ENCODE measurements at regions not wholly inside any gene's neighbourhood (a gene's known extent, or its start where the extent isn't known, plus 50 kb on each side); places are given as distances from the start of the nearest gene placed in this dataset.

GRCh38 chr12:32051511-32052211, 55.0 kb upstream of the BICD1 start (continued):
- TF ChIP-seq PRDM2 (tag by site-specific recombination; IDR thresholded peaks at IDR 0.05; ENCODE audit: borderline replicate concordance) (no peak), ZNF777 (tag by site-specific recombination; IDR thresholded peaks at IDR 0.05; ENCODE audit: borderline replicate concordance) (no peak), ZNF501 (tag by site-specific recombination; IDR thresholded peaks at IDR 0.05) (no peak), ZNF138 (tag by site-specific recombination; IDR thresholded peaks at IDR 0.05; ENCODE audit: borderline replicate concordance) (no peak), ZNF280C (tag by site-specific recombination; IDR thresholded peaks at IDR 0.05) (no peak), TSHZ1 (tag by site-specific recombination; IDR thresholded peaks at IDR 0.05; ENCODE audit: borderline replicate concordance) (0 out of 2 replicates have a peak, but pooled peaks have one; percentile 25), ZNF610 (tag by site-specific recombination; IDR thresholded peaks at IDR 0.05; ENCODE audit: borderline replicate concordance) (no peak), ZXDB (tag by site-specific recombination; IDR thresholded peaks at IDR 0.05) (0 out of 2 replicates have a peak, but pooled peaks have one; percentile 12), ZBTB10 (tag by site-specific recombination; IDR thresholded peaks at IDR 0.05) (no peak), ZBTB1 (tag by site-specific recombination; IDR thresholded peaks at IDR 0.05) (no peak), ZNF311 (tag by site-specific recombination; IDR thresholded peaks at IDR 0.05; ENCODE audit: borderline replicate concordance) (no peak), ZNF426 (tag by site-specific recombination; IDR thresholded peaks at IDR 0.05) (no peak), BCL6B (tag by site-specific recombination; IDR thresholded peaks at IDR 0.05) (no peak), ZBTB26 (tag by site-specific recombination; optimal IDR thresholded peaks at IDR 0.05) (no peak), REPIN1 (tag by site-specific recombination; IDR thresholded peaks at IDR 0.05; ENCODE audit: low read depth) (no peak), ZNF362 (tag by site-specific recombination; IDR thresholded peaks at IDR 0.05) (no peak), ZNF132 (tag by site-specific recombination; IDR thresholded peaks at IDR 0.05; ENCODE audit: borderline replicate concordance) (no peak)

All from HEK293 (cell line).